Thymus (tissue), 11 donors: ENCODE measurements at regions not wholly inside any gene's neighbourhood (a gene's known extent, or its start where the extent isn't known, plus 50 kb on each side); places are given as distances from the start of the nearest gene placed in this dataset.

Experiments
- DNase-seq, 9 donors: peaks; one replicate each; pipeline ENCODE4 v3.0.0-alpha.2; 2013; ENCODE audit warnings: low spot score in 9 of 9, low read depth in 6 of 9, missing footprints in 1 of 9
- H3K27ac ChIP-seq, 2 donors: one replicate each; pipeline ENCODE4 v1.5.1; 2013; ENCODE audit warnings: control low read depth in 1 of 2, low read depth in 1 of 2, low read length in 1 of 2, mild to moderate bottlenecking in 1 of 2, moderate library complexity in 1 of 2
- H3K27me3 ChIP-seq, 2 donors: one replicate each; pipeline ENCODE4 v1.5.1; 2013; ENCODE audit warnings: low read length in 1 of 2; ENCODE audit not compliant: control insufficient read depth in 2 of 2, insufficient read depth in 1 of 2
- H3K36me3 ChIP-seq, 2 donors: one replicate each; pipeline ENCODE4 v1.5.1; 2013; ENCODE audit warnings: low read length in 1 of 2, mild to moderate bottlenecking in 1 of 2, moderate library complexity in 1 of 2; ENCODE audit not compliant: control insufficient read depth in 2 of 2, insufficient read depth in 2 of 2
- H3K4me1 ChIP-seq, 2 donors: one replicate each; pipeline ENCODE4 v1.5.1; 2013; ENCODE audit warnings: low read length in 2 of 2; ENCODE audit not compliant: control insufficient read depth in 2 of 2, insufficient read depth in 2 of 2
- H3K4me3 ChIP-seq, 2 donors: one replicate each; pipeline ENCODE4 v1.5.1; 2013; ENCODE audit warnings: low read length in 2 of 2, control low read depth in 1 of 2, mild to moderate bottlenecking in 1 of 2
- H3K9me3 ChIP-seq, 2 donors: one replicate each; pipeline ENCODE4 v1.5.1; 2013; ENCODE audit warnings: low read length in 1 of 2, mild to moderate bottlenecking in 1 of 2; ENCODE audit not compliant: control insufficient read depth in 2 of 2, insufficient read depth in 1 of 2
- WGBS: extraction: QIAGEN DNeasy Blood & Tissue Kit; methylation state at CpG from one replicate; pipeline ENCODE4 v1.1.7; 2013; 5-methylcytosine and 5-hydroxymethylcytosine counted together
- donor health status: healthy.

DNA sequence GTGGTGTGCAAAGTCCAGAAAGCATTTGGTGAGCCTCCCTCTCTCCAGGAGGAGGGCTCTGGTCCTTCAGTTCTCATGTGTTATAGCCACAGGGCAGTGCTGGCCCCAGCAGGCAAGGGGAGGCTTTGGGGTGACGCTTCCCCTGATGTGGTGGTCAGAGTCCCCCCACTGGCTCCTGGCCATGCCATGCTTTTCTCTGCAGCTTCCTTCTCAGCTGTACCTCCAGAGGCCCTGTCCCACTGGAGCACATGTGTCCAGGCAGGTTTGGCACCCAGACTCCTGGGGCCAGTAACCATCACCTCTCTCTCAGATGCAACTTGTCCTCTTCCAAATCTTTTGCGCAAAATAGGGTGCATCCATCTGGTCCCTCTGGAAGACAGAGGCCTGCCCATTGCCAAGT is 233.0 kb upstream of the ZNF32 start:
- no peak for DNase-seq
- no peaks in the 10 kb centered on the region for H3K36me3 ChIP-seq
- no peak overlapping the region for H3K4me3 ChIP-seq
- H3K27ac ChIP-seq: no peak overlapping the region
- 96% methylated on average over 2 of the region's 2 CpGs for WGBS
- no peaks in the 10 kb centered on the region for H3K9me3 ChIP-seq
- no peaks in the 10 kb centered on the region for H3K4me1 ChIP-seq
- peaks cover 0 to 13% of the 10 kb centered on the region in 2 donors for H3K27me3 ChIP-seq

DNA sequence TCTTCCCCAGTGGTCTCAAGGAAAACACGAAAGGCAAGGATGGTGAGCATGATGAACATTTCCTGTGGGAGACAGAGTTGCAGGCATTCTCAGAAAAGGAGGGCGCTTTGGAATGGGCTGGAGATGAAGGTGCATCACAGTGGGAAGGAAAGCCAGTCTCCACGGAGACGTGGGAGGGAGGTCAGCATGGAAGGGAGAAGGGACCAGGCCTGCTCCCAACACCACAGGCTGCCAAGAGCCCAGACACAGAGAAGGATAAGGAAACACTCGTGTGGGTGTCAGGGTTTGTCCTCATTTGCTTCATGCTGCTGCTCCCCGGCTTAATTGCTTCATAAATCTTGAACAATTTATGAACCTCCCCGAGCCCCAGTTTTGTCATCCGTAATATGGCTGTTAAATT is 231.5 kb upstream of the ZNF32 start:
- WGBS: 91% methylated on average over 8 of the region's 8 CpGs
- peaks cover 0 to 10% of the 10 kb centered on the region in 2 donors for H3K27me3 ChIP-seq
- no peak for DNase-seq
- no peak overlapping the region for H3K27ac ChIP-seq
- H3K36me3 ChIP-seq: no peaks in the 10 kb centered on the region
- no peaks in the 10 kb centered on the region for H3K4me1 ChIP-seq
- H3K4me3 ChIP-seq: no peak overlapping the region
- no peaks in the 10 kb centered on the region for H3K9me3 ChIP-seq

GRCh38 chr10:43879742-43880141 is 231.1 kb upstream of the ZNF32 start:
- Histone ChIP-seq H3K4me1 (no peaks in the 10 kb centered on the region), H3K27ac (no peak overlapping the region), H3K9me3 (no peaks in the 10 kb centered on the region), H3K4me3 (no peak overlapping the region), H3K36me3 (no peaks in the 10 kb centered on the region), H3K27me3 (peaks cover 0 to 9% of the 10 kb centered on the region in 2 donors)
- DNase-seq: no peak
- WGBS: 89% methylated on average over 12 of the region's 12 CpGs

- no peak overlapping the region for H3K27ac ChIP-seq
- H3K27me3 ChIP-seq: peaks cover 0 to 7% of the 10 kb centered on the region in 2 donors
- 98% methylated on average over 7 of the region's 7 CpGs for WGBS
- H3K4me3 ChIP-seq: no peak overlapping the region
- H3K36me3 ChIP-seq: no peaks in the 10 kb centered on the region
- no peak for DNase-seq
- H3K9me3 ChIP-seq: no peaks in the 10 kb centered on the region
- no peaks in the 10 kb centered on the region for H3K4me1 ChIP-seq
Observed at GRCh38 chr10:43879162-43879561, 230.5 kb upstream of the ZNF32 start.

GRCh38 chr10:43878386-43878785 is 229.7 kb upstream of the ZNF32 start:
- Histone ChIP-seq H3K36me3 (no peaks in the 10 kb centered on the region), H3K4me3 (no peak overlapping the region), H3K27ac (no peak overlapping the region), H3K9me3 (no peaks in the 10 kb centered on the region), H3K27me3 (peaks cover 0 to 7% of the 10 kb centered on the region in 2 donors), H3K4me1 (no peaks in the 10 kb centered on the region)
- no peak for DNase-seq
- WGBS: 29% methylated on average over 10 of the region's 10 CpGs

DNA sequence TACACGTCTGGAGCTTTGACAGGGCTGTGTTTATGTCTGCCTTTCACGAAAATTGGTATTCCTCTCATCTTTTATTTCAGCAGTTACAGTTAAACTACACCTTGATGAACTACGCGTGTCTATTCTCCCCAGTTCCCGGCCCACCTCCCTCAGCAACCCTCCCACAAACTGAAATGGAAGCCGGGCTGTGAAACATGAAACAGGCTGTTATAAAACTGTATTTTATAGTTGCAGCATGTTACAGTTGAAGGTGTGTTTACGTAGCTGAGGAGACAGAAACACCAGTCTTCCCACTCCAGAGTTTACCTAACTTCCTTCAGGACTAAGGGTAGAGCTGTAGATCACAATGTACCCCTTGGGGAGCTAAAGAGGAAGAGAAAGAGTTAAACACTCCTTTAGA is 228.3 kb upstream of the ZNF32 start:
- Histone ChIP-seq H3K4me3 (no peak overlapping the region), H3K27ac (no peak overlapping the region), H3K4me1 (no peaks in the 10 kb centered on the region), H3K27me3 (peaks cover 0 to 5% of the 10 kb centered on the region in 2 donors), H3K9me3 (no peaks in the 10 kb centered on the region), H3K36me3 (no peaks in the 10 kb centered on the region)
- no peak for DNase-seq
- 93% methylated on average over 7 of the region's 7 CpGs for WGBS

GRCh38 chr10:43874984-43875383 is 226.3 kb upstream of the ZNF32 start:
- no peaks in the 10 kb centered on the region for H3K27me3 ChIP-seq
- no peaks in the 10 kb centered on the region for H3K9me3 ChIP-seq
- 74% methylated on average over 10 of the region's 10 CpGs for WGBS
- no peaks in the 10 kb centered on the region for H3K4me1 ChIP-seq
- no peak for DNase-seq
- no peak overlapping the region for H3K4me3 ChIP-seq
- H3K36me3 ChIP-seq: no peaks in the 10 kb centered on the region
- H3K27ac ChIP-seq: no peak overlapping the region

GRCh38 chr10:43873717-43874116 is 225.0 kb upstream of the ZNF32 start:
- no peak overlapping the region for H3K27ac ChIP-seq
- H3K9me3 ChIP-seq: no peaks in the 10 kb centered on the region
- no peaks in the 10 kb centered on the region for H3K36me3 ChIP-seq
- H3K27me3 ChIP-seq: no peaks in the 10 kb centered on the region
- no peaks in the 10 kb centered on the region for H3K4me1 ChIP-seq
- no peak for DNase-seq
- 98% methylated on average over 5 of the region's 5 CpGs for WGBS
- H3K4me3 ChIP-seq: no peak overlapping the region

- Histone ChIP-seq H3K27ac (no peak overlapping the region), H3K4me1 (no peaks in the 10 kb centered on the region), H3K4me3 (no peak overlapping the region), H3K36me3 (no peaks in the 10 kb centered on the region), H3K27me3 (no peaks in the 10 kb centered on the region), H3K9me3 (no peaks in the 10 kb centered on the region)
- 95% methylated on average over 6 of the region's 6 CpGs for WGBS
- DNase-seq: no peak
Observed at GRCh38 chr10:43872644-43873043, 224.0 kb upstream of the ZNF32 start.

DNA sequence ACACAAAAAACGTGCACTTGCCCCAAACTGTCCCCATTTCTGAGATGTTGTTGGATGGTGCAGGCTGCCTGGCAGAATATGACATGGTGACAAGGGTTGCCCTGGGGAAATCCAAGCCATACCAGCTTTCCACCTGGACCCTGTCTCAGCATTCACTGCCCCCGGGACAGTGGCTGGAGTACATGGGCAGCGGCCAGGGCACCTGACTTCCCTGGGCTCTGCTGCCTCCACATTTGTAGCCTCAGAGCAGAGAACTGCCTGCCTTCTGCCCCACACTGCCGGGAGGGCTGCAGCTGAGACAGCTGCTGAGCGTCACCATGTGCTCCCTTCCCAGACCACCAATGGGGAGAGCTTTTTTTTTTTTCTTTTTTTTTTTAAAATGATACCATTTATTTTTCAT is 222.9 kb upstream of the ZNF32 start:
- Histone ChIP-seq H3K27ac (no peak overlapping the region), H3K4me1 (no peaks in the 10 kb centered on the region), H3K36me3 (no peaks in the 10 kb centered on the region), H3K27me3 (no peaks in the 10 kb centered on the region), H3K9me3 (no peaks in the 10 kb centered on the region), H3K4me3 (no peak overlapping the region)
- DNase-seq: peak in 1 of 9 donors; percentile 26
- 85% methylated on average over 5 of the region's 5 CpGs for WGBS
